ENCODE measurements at regions not wholly inside any gene's neighbourhood (a gene's known extent, or its start where the extent isn't known, plus 50 kb on each side); places are given as distances from the start of the nearest gene placed in this dataset.

DNA sequence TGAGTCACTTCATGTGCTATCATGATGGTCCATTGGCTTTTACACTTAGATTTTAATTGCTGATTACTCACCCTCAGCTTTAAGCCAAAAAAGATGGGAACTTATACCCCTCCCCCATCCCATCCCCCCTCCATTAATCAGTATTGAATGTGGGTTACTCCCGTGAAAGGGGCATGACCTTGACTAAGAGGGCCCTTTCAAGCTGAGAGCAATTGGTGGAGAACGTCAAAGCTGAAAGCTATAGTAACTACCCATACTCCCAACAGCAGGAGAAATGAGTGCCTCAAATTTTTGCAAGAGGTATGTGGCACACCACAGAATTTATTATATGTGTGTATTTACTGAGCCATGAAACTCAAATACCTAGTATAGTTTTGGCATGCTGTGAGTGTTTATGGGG, 99.7 kb upstream of the CDH8 start:
- no peak overlapping the region for H3K4me2 ChIP-seq (ENCODE audit: control insufficient read depth, insufficient read depth)
- ATAC-seq = no peak
- H3K27me3 ChIP-seq (replicated peaks in 1 of 2; ENCODE audit: control insufficient read depth in 2 of 2, insufficient read depth in 2 of 2, low read length in 1 of 2) = no peaks in the 10 kb centered on the region
- H3K27ac ChIP-seq (ENCODE audit: control insufficient read depth, insufficient read depth) = no peak overlapping the region
- CTCF ChIA-PET = no interaction called here
- RAD21 ChIA-PET (ENCODE audit: unreplicated experiment) = no interaction called here
- H4K20me1 ChIP-seq (ENCODE audit: control insufficient read depth, insufficient read depth) = no peaks in the 10 kb centered on the region
- intact Hi-C loops (cut with micrococcal nuclease; ENCODE audit: unreplicated experiment) = no loop called here
- TF ChIP-seq, protein P1, sequence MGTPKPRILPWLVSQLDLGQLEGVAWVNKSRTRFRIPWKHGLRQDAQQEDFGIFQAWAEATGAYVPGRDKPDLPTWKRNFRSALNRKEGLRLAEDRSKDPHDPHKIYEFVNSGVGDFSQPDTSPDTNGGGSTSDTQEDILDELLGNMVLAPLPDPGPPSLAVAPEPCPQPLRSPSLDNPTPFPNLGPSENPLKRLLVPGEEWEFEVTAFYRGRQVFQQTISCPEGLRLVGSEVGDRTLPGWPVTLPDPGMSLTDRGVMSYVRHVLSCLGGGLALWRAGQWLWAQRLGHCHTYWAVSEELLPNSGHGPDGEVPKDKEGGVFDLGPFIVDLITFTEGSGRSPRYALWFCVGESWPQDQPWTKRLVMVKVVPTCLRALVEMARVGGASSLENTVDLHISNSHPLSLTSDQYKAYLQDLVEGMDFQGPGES (IDR thresholded peaks at IDR 0.05) = no peak
- TF ChIP-seq, protein P2, sequence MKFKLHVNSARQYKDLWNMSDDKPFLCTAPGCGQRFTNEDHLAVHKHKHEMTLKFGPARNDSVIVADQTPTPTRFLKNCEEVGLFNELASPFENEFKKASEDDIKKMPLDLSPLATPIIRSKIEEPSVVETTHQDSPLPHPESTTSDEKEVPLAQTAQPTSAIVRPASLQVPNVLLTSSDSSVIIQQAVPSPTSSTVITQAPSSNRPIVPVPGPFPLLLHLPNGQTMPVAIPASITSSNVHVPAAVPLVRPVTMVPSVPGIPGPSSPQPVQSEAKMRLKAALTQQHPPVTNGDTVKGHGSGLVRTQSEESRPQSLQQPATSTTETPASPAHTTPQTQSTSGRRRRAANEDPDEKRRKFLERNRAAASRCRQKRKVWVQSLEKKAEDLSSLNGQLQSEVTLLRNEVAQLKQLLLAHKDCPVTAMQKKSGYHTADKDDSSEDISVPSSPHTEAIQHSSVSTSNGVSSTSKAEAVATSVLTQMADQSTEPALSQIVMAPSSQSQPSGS (IDR thresholded peaks at IDR 0.05; ENCODE audit: low read length) = no peak
- TF ChIP-seq, protein P3, sequence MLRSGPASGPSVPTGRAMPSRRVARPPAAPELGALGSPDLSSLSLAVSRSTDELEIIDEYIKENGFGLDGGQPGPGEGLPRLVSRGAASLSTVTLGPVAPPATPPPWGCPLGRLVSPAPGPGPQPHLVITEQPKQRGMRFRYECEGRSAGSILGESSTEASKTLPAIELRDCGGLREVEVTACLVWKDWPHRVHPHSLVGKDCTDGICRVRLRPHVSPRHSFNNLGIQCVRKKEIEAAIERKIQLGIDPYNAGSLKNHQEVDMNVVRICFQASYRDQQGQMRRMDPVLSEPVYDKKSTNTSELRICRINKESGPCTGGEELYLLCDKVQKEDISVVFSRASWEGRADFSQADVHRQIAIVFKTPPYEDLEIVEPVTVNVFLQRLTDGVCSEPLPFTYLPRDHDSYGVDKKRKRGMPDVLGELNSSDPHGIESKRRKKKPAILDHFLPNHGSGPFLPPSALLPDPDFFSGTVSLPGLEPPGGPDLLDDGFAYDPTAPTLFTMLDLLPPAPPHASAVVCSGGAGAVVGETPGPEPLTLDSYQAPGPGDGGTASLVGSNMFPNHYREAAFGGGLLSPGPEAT (IDR thresholded peaks at IDR 0.05; ENCODE audit: low read depth) = no peak
- no peak for TF ChIP-seq FOXK2 (IDR thresholded peaks at IDR 0.05)
- no peak for TF ChIP-seq MEF2B (IDR thresholded peaks at IDR 0.05; ENCODE audit: partially characterized antibody, poor library complexity, severe bottlenecking)
- TF ChIP-seq TCF12 (IDR thresholded peaks at IDR 0.05; ENCODE audit: low read depth, low read length) = no peak
- no peak for TF ChIP-seq CBX3 (IDR thresholded peaks at IDR 0.05; ENCODE audit: borderline replicate concordance, low read depth)
- no peak for TF ChIP-seq CHD2 (IDR thresholded peaks at IDR 0.05; ENCODE audit: borderline replicate concordance, low read depth, low read length)
- DNase-seq (ENCODE audit: low read depth, low spot score) = no peak
- no peaks in the 10 kb centered on the region for H3K4me1 ChIP-seq (ENCODE audit: control insufficient read depth, insufficient read depth, low read length)
- H3K4me3 ChIP-seq = no peak overlapping the region
- POLR2A ChIA-PET = no interaction called here
- H3K9ac ChIP-seq (ENCODE audit: control insufficient read depth, insufficient read depth, low read length) = no peak overlapping the region
- BruUV-seq (replicated peaks) = no TSS peak
- no peak overlapping the region for H2AFZ ChIP-seq (ENCODE audit: control insufficient read depth, low read depth, low read length)
- 22% methylated on average over 2 of the region's 2 CpGs for WGBS (ENCODE audit: insufficient coverage, insufficient replicate concordance, low lambda C conversion rate, missing lambda C conversion rate)
- H3K79me2 ChIP-seq (ENCODE audit: control insufficient read depth, insufficient read depth, low read length) = no peaks in the 10 kb centered on the region
- no peaks in the 10 kb centered on the region for H3K9me3 ChIP-seq (replicated peaks; ENCODE audit: control insufficient read depth, insufficient read depth, low read length)
- FAIRE-seq = no peak
- H3K36me3 ChIP-seq (ENCODE audit: control insufficient read depth in 2 of 2, insufficient read depth in 2 of 2, low read length in 1 of 2) = no peaks in the 10 kb centered on the region
- SMC1A ChIA-PET (ENCODE audit: uncharacterized antibody, unreplicated experiment) = no interaction called here
- in situ Hi-C loops (cut with MboI) = no loop called here
